GM19438 (cell line): ENCODE measurements at regions not wholly inside any gene's neighbourhood (a gene's known extent, or its start where the extent isn't known, plus 50 kb on each side); places are given as distances from the start of the nearest gene placed in this dataset.
"Not testable (repeated sequence)": the region's sequence is repeated elsewhere in the genome, so short reads cannot be mapped to it uniquely, and the experiment has no call there.

ENCODE experiments used
- ATAC-seq: cut with Tn5 transposase; IDR thresholded peaks from one replicate; pipeline ENCODE4 v1.9.1; 2021; ENCODE audit warnings: low read depth; ENCODE audit not compliant: unreplicated experiment

DNA sequence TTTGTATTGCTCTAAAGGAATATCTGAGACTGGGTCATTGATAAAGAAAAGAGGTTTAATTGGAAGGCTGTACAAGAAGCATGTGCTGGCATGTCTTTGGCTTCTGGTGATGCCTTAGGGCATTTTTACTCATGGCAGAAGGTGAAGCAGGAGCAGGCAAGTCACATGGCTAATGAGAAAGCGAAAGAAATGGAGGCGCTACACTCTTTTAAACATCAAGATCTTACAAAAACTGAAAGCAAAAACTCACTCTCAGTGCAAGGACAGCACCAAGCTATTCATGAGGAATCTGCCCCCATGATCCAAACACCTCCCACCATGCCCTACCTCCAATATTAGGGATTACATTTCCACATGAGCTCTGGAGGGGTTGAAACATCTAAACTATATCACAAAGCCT, 1458.8 kb upstream of the ACO1 start:
- no peak for ATAC-seq

DNA sequence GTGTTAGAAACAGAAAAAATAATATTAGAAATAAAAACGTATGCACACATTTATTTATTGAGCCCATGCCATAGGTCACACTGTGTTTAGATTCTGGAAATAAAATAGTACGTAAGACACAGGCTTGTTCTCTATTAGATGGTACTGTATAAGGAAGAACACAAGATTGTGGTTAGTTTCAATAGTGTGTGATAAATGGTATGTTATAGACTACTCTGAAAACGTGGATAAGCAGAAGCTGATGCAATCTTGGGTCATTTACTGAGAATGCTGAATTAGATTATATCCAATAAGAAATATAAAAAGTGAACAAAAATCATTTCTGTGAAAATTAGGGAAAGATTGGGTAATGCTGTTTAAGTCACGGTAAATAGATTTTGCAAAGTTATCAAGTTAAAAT, 1456.4 kb upstream of the ACO1 start:
- ATAC-seq = no peak

DNA sequence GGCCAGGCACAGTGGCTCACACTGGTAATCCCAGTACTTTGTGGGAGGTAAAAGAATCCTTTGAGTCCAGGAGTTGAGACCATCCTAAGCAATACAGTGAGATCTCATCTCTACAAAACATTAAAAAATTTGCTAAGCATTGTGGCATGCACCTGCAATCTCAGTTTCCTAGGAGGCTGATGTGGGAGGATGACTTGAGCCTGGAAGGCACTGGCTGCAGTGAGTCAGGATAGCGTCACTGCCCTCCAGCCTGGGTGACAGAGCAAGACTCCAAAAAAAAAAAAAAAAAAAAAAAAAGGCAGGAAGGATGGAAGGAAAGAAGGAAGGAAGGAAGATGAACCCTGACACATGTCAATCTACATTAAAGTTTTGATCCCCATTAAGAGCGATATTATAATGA, 1452.2 kb upstream of the ACO1 start:
- ATAC-seq = no peak

DNA sequence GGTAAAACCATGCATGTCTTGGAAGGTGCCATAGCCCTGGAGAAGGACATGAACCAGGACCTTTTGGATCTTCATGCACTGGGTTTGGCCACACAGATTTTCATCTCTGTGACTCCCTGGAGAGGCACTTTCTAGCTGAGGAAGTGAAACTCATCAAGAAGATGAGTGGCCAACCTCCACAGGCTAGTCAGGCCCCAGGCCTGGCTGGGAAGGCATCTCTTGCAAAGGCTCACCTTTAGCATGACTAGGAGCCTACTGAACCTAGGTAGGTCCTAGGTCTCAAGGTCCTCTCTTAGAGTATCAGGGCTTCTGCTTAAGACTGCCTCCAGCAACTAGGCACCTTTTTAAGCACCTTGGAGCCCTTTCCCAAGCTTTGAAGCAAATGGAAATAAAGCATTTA, 1448.7 kb upstream of the ACO1 start:
- no peak for ATAC-seq

DNA sequence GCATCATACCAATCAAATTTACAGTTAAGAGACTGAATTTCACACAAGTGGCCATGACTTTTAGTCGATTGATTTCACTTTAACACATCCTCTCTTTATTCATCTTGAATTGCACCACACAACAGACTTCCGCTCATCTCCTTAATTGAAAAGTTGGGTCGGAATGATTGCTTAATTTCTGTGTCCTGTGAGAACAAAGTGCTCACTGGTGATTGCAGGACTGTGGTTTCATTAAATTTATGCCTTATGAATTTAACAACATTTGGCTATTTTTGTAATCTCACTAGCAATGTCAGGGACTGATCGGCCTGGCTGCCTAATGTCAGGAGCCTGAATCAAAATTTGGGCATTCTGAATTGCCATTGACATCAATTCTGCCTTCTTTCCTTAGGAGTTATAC, 1447.3 kb upstream of the ACO1 start:
- ATAC-seq = no peak

DNA sequence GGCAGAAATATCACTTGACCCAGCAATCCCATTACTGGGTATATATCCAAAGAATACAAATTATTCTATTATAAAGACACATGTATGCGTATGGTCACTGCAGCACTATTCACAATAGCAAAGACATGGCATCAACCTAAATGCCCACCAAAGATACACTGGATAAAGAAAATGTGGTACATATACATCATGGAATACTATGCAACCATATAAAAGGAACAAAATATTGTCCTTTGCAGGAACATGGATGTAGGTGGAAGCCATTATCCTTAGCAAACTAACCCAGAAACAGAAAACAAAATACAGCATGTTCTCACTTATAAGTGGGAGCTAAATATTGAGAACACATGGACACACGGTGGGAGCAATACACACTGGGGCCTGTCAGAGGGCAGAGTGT, 1441.6 kb upstream of the ACO1 start:
- not testable (repeated sequence) for ATAC-seq

DNA sequence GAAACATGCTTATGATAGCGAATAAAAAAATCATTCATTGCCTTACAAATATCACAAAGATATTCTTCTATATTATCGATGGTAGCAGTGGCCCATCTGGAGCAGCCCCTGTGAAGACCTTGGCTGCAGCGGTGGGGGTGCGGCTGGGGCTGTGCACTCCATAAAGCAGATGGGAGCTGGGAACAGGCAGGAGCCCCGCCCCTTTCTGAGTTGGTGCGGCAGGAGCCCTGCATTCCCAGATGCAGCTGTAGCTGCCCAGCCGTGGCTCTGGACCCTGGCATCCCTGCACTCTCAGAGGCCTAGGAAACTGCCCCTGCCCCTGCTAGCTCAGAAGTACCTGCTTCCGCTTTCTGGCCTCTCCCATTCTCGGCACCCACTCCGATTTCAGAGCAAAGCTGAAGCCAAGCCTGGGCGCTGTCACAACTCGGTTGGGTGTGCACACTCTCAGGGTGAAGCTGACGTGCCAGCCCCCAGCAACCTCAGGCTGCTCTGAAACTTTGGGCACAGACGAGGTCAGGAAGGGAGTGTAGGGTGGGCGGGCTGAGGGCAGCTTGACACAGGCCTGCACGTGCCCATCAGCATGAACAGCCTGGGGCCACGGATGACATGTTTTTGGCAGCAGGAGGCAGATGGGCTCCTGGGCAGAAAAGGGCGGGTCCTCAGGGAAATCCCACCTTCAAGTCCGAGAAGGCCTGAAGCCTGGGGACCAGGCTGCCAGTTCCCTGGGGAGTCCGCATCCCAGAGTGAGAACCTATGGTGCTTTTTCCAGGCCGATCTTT, 1440.8 kb upstream of the ACO1 start:
- ATAC-seq = no peak

DNA sequence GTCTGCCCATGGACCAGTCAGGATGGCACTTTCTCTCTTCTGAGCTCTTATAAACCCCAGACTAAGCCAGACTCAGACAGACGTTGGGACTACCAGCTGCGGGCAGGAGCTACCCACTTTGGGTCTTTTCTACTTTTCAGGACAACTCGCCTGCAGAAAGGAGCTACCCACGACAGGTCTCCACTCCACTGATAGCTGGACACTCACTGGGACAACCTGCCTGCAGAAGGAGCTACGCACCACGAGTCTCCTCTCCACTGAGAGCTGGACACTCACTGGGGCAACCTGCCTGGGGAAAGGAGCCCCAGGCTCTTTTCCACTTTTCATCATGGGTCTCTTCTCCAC, 1440.2 kb upstream of the ACO1 start:
- no peak for ATAC-seq

DNA sequence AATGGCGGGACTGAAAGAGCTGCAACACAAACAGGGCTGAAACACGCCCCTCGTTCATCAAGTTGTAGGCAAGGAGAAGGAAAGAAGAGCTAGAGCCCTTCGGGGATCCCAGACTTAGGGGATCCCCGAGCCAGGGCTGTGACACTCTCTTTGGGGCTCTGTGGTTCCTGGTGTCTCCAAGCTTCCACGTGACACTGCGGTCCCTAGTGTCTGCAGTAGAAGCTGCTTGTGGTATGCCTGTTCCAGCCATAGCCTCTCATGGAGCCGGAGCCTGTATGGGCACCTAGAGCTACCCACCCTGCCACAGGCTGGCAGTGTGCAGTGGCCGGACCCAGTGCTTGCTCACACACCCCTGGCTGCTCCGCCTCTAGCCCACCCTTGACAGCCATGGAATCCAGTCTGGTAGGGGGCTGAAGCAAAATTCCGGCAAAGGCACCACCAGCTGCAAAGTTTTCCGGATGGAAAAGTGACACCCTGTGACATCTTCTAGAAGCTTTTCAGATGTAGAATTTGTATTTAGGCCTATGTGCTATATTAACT, 1439.6 kb upstream of the ACO1 start:
- no peak for ATAC-seq

DNA sequence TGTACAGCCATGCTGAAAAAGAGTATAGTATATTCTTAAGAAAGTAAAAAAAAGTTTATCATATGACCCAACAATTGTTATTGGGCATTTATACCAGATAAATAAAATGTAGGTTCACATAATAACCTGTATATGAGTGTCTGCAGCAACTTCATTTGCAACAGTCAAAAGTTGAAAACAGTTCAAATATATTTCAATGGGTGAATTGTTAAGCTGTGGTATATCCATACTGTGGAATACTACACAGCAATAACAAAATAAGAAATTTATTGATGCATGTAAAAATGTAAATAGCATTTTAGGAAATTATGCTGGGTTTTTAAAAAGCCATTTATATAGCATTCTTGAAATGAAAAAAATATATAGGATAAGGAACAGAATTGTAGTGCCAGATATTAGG, 1420.1 kb upstream of the ACO1 start:
- no peak for ATAC-seq

DNA sequence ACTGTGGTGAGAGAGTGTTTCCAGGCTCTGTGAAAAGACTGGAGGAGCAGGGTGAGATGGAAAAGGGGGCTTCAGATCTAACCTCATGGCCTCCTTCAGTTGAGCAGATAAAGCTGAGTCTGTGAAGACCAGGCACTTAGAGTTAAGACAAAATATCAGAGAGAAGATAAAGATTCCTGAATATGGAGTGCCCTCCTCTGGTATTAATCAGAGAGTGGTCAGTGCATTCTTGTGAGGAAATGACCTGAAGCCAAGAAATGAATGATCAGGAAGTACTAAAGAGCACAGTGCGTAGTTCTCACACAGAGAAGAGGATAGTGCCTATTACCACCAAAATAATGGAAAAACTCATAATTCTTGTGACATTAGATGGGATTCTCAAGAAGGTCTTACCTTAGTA, 1417.0 kb upstream of the ACO1 start:
- no peak for ATAC-seq

DNA sequence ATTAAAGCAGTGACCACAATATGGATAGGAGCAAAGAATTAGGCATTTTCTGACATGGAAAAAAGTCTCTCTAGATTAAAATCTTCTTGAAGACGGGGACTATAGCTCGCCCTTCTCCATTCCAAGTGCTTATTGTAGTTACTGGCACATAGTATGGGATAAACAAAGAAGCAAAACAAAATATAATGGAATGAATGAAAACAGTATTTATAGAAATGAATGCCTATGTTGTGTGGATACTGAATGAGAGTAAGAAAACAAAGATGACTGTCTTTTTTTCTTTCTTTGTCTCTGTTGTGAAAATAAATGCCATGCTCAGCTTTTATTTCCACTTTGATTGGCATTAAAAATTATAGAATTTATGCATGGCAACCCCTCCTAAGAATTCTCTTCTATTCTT, 1414.3 kb upstream of the ACO1 start:
- ATAC-seq = no peak

DNA sequence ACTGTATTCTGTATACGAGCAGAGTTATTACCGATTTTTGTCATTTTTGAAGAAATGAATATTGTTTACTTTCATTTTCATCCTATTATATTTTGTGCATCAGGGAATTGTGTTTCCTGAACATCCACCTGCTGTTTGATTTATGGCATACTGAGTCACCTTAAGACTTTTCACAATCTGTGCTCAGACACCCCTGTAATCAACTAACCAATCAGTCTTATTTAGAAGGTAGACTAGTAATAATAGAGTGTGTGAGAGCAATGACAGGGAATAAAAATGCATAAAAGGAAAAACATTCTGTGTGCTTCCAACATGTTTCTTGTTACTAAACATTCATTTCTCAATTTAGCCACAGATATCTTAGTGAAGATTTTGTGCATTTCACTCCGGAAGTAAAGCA, 1413.6 kb upstream of the ACO1 start:
- ATAC-seq = no peak

DNA sequence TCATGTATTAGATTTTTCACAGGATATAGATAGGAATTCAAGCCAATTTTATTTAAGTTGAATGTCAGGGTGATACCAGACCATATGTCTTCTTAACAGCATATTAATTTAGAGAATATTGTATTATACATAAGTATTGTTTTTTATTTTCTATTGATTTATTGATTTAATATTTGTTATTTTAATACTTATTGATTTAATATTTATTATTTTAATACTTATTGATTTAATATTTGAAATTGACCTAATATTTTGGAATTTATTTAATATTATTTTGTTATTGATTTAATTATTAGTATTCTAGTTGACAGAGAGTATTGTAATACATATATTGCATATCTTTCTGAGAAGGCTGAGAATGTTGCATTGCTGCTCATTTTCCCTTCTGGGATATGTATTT, 1411.8 kb upstream of the ACO1 start:
- no peak for ATAC-seq

DNA sequence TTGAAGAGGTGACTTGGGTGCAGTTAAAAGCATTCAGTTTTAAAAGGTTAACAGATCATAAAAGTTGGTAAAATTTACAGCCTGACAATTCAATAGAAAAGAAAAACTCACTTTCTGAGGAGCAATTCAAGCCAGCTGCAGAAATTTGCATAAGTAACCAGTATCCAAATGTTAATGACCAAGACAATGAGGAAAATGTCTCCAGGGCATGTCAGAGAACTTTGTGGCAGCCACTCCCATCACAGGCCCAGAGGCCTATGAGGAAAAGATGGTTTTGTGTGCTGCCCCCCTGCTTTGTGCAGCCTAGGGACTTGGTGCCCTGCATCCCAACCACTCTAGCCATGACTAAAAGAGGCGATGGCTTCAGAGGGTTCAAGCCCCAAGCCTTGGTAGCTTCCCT, 1406.5 kb upstream of the ACO1 start:
- no peak for ATAC-seq

DNA sequence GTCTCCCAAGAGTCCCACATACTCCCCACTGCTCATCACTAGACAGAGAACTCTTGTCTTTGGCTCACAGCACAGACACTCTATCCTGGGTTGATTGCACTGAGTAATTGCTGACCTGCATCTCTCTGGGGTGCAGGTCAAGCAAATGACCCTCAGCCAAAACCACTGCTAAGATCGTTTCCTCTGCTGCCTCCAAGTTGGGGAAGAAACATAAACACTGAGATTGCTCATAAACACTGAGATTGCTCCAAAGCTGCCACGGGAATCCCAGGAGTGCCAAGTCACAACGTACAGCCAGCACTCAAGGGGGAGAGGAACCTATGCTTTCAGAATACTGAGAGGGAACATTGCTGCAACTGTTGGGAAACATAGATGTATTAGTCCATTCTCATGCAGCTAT, 1402.1 kb upstream of the ACO1 start:
- ATAC-seq = no peak

DNA sequence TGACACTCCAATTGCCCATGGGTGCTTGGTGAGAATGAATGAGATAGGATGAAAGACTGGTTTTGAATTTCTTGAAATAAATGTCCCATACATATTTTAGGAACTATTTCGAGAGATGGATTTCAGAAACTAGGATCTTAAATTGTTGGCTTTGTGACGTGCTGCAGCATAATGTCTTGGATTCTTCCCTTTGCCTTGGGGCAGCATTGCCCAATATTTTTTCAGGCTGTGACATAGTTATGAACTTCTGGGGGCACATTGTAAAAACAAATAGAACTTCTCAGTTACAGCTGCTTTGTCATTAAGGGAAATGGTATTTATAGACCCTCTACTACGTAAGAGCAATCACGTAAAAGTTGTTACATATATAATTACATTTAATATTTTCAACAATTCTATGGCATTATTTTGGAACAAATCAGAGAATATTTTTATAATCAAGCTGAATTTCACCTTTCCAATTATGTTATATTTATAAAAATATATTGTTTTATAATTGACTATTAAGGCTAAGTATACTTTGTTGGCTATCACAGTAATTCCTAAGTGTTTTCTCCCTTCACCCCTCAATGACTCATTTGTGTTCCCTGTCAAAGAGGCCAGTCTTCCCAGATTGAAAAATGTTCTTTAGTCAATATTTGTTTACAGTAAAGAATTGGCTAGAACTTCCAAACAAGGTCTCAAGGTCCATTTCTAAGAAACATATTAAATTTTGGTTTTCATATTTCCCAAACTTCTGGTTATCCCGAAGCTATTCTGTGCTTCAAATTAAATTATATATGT, 1388.3 kb upstream of the ACO1 start:
- no peak for ATAC-seq

DNA sequence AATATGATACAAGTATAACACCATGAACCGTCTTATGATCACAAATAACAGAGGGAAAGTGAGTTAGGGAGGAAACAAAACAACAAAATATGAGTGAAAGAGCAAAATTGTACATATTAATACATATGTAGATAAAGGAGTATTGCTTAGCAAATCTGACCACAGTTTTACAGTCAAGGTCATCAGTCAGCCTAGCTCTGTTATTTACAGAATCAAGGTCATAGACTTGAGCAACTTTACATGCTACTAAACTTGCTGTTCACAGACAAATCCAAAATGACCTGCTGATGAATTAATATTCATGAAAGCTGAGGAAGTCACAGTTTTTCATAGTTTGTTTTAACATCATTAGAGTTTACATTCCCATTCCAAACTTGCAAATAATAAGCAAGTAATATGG, 1387.7 kb upstream of the ACO1 start:
- no peak for ATAC-seq

DNA sequence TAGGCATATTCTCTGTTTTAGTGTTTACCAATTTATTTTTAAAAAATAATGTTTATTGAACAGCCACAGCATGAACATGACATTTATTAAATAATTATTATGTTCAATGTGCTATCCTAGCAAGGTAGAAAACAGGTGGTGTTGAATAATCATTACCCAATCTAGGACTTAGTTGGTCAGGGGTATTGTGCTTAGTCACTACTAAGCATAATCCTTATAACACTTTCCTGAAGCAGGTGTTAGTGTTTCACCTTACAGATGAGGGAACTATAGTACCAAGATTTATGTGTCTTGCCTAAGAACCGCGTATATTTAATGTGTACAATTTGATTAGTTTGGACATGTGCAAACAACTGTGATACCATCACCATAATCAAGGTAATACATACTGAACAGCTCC, 1387.2 kb upstream of the ACO1 start:
- no peak for ATAC-seq

DNA sequence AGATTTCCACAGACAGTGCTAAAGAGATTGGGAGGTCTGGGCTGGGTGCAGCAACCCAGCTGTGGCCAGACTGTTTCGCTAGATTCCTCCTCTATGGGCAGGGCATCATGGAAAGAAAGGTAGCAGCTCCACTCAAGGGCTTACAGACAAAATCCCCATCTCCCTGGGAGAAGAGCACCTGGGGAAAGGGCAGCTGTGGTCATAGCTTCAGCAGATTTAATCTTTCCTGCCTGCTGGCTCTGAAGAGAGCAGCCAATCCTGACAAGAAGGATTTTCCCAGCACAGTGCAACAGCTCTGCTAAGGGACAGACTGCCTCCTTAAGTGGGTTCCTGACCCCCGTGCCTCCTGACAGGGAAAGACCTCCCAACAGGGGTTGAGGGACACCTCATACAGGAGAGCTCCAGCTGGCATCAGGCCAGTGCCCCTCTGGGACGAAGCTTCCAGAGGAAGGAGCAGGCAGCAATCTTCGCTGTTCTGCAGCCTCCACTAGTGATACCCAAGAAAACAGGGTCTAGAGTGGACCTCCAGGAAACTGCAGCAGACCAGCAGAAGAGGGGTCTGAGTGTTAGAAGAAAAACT, 1379.3 kb upstream of the ACO1 start:
- no peak for ATAC-seq

DNA sequence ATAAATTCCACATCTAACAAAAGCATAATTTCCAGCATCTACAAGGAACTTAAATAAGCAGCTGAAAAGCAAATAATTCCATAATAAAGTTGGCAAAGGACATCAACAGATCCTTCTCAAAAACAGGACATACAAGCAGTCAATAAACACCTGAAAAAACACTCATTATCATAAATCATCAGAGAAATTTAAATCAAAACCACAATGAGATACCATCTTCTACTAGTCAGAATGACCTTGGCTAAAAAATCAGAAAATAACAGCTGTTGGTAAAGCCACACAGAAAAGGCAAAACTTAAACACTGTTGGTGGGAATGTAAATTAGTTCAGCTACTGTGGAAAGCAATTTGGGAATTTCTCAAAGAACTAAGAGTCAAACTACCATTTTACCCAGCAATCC, 1371.1 kb upstream of the ACO1 start:
- no peak for ATAC-seq

DNA sequence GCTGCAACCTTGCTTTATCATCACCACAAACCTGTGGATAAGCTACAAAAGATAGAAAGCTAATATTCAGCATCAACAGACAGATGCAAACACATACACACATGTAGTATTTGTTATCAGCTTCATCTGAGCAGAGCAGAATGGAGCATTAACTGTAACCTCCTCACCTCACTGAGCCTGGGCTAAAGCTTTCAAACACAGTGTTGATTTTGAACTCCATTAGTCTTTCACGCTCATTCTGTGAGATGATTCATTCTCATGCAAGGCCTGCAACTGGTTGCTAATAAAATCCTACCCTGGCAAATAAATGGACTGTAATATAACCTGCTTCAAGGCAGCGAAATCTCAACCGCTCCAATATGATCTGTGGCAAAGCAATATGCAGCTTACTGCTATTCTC, 1360.6 kb upstream of the ACO1 start:
- ATAC-seq = no peak
